ENCODE measurements at regions not wholly inside any gene's neighbourhood (a gene's known extent, or its start where the extent isn't known, plus 50 kb on each side); places are given as distances from the start of the nearest gene placed in this dataset.

DNA sequence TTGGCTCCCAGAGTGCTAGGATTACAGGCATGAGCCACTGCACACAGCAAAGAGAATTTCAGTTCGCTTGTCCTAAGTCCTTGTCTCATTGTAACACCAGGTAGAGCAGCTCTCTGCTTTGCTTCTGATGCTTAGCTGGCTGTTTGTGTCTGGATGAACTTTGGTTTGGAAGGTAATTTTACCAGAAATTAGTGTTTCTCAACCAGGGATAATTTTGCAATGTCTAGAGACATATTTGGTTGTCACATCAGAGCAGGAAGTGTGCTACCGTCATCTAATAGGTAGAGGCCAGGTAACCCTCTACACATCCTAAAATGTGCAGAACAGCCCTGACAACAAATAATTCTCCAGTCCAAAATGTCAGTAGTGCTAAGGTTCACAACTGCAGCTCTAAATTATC lies 108.8 kb downstream of the SNX18 start:
- ChIA-PET CTCF (no interaction called here), POLR2A (no interaction called here)
- H3K27ac ChIP-seq (ENCODE audit: low read depth in 2 of 2, low read length in 1 of 2), result no peak overlapping the region
- no peaks in the 10 kb centered on the region for H4K20me1 ChIP-seq (ENCODE audit: insufficient read depth)
- H3K9me3 ChIP-seq, result no peaks in the 10 kb centered on the region
- 56% methylated on average over 2 of the region's 2 CpGs for WGBS (ENCODE audit: low lambda C conversion rate)
- no peak overlapping the region for H3K4me3 ChIP-seq (ENCODE audit: low read depth in 2 of 2, low read length in 1 of 2)
- no peaks in the 10 kb centered on the region for H3K36me3 ChIP-seq (replicated peaks in 1 of 2; ENCODE audit: control insufficient read depth in 1 of 2, insufficient read depth in 2 of 2, low read length in 1 of 2)
- H3K4me1 ChIP-seq (ENCODE audit: control insufficient read depth in 1 of 2, insufficient read depth in 2 of 2, low read depth in 1 of 2, low read length in 1 of 2), result peaks cover 0 to 2% of the 10 kb centered on the region in 2 experiments; a peak in 1 of 4 replicates
- H3K9ac ChIP-seq, result no peak overlapping the region
- no peaks in the 10 kb centered on the region for H3K79me2 ChIP-seq (ENCODE audit: insufficient read depth)
- no peaks in the 10 kb centered on the region for H3K9me2 ChIP-seq
- H3K4me2 ChIP-seq, result no peak overlapping the region
- no peaks in the 10 kb centered on the region for H3F3A ChIP-seq (replicated peaks; ENCODE audit: insufficient read depth)
- no peak for DNase-seq
- TF ChIP-seq TCF12 (IDR thresholded peaks at IDR 0.05) (no peak), RFX5 (IDR thresholded peaks at IDR 0.05; ENCODE audit: low read length) (no peak), EP300 (IDR thresholded peaks at IDR 0.05; ENCODE audit: borderline replicate concordance in 1 of 2, low read depth in 1 of 2, low read length in 1 of 2) (no peak), ELF1 (IDR thresholded peaks at IDR 0.05) (no peak), MEF2A (IDR thresholded peaks at IDR 0.05; ENCODE audit: borderline replicate concordance, low read depth) (no peak)
- no peak overlapping the region for H2AFZ ChIP-seq (ENCODE audit: low read depth)
- H3K27me3 ChIP-seq (ENCODE audit: insufficient read depth), result no peaks in the 10 kb centered on the region; the same call in 1 of the 2 replicates

DNA sequence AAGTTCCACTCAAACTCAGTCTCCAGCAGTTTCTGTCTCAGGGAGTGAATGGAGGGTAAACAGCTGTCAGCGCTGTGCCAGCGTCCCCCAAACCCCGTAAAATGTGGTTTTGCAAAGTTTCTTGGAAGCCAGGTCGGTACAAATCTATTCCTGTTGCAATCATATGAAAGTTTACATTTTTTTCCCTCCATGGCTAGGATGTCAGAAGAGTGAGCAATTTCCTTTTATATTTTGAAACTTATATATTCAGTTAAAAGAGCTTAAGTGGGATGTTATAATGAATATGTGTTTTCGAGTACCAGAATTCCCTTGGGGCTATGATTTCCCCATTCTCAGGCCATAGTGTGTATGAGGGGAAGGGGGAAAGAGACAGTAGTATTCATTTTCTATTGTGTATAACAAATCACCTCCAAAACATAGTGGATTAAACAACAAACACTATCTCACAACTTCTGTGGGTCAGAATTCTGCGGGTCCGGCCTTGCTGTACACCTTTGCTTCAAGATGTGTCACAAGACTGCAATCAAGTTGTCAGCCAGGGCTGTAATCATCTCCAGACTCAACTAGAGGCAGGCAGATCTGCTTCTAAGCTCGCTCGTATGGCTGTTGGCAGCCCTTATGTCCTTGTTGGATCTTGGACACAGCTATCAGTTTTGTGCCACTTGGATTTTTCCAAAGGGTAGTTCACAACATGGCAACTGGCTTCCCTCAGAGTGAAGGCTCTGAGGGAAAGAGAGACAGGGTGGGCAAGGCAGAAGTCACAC lies 107.4 kb downstream of the SNX18 start:
- no peaks in the 10 kb centered on the region for H4K20me1 ChIP-seq (ENCODE audit: insufficient read depth)
- CTCF ChIA-PET, result no interaction called here
- H3K4me1 ChIP-seq (ENCODE audit: control insufficient read depth in 1 of 2, insufficient read depth in 2 of 2, low read depth in 1 of 2, low read length in 1 of 2), result peaks cover 0 to 2% of the 10 kb centered on the region in 2 experiments; a peak in 1 of 4 replicates
- no peaks in the 10 kb centered on the region for H3K79me2 ChIP-seq (ENCODE audit: insufficient read depth)
- no peak overlapping the region for H2AFZ ChIP-seq (ENCODE audit: low read depth)
- TF ChIP-seq FOXJ3 (CRISPR knock-in tag; IDR thresholded peaks at IDR 0.05) (no peak), TAF1 (IDR thresholded peaks at IDR 0.05; ENCODE audit: borderline replicate concordance, low read depth, low read length) (no peak), NRF1 (IDR thresholded peaks at IDR 0.05; ENCODE audit: low read depth, low read length) (no peak), NFIC (IDR thresholded peaks at IDR 0.05; ENCODE audit: borderline replicate concordance) (no peak), RFX5 (IDR thresholded peaks at IDR 0.05; ENCODE audit: low read length) (no peak), FOSL2 (IDR thresholded peaks at IDR 0.05; ENCODE audit: borderline replicate concordance, low read depth) (no peak), TEAD4 (IDR thresholded peaks at IDR 0.05; ENCODE audit: borderline replicate concordance, insufficient read depth) (no peak), TCF12 (IDR thresholded peaks at IDR 0.05) (no peak), RXRA (IDR thresholded peaks at IDR 0.05; ENCODE audit: borderline replicate concordance, low read depth) (no peak)
- TF ChIP-seq, protein P1, sequence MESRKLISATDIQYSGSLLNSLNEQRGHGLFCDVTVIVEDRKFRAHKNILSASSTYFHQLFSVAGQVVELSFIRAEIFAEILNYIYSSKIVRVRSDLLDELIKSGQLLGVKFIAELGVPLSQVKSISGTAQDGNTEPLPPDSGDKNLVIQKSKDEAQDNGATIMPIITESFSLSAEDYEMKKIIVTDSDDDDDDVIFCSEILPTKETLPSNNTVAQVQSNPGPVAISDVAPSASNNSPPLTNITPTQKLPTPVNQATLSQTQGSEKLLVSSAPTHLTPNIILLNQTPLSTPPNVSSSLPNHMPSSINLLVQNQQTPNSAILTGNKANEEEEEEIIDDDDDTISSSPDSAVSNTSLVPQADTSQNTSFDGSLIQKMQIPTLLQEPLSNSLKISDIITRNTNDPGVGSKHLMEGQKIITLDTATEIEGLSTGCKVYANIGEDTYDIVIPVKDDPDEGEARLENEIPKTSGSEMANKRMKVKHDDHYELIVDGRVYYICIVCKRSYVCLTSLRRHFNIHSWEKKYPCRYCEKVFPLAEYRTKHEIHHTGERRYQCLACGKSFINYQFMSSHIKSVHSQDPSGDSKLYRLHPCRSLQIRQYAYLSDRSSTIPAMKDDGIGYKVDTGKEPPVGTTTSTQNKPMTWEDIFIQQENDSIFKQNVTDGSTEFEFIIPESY (IDR thresholded peaks at IDR 0.05; ENCODE audit: borderline replicate concordance, low read depth), result no peak
- TF ChIP-seq, protein P2, sequence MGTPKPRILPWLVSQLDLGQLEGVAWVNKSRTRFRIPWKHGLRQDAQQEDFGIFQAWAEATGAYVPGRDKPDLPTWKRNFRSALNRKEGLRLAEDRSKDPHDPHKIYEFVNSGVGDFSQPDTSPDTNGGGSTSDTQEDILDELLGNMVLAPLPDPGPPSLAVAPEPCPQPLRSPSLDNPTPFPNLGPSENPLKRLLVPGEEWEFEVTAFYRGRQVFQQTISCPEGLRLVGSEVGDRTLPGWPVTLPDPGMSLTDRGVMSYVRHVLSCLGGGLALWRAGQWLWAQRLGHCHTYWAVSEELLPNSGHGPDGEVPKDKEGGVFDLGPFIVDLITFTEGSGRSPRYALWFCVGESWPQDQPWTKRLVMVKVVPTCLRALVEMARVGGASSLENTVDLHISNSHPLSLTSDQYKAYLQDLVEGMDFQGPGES (IDR thresholded peaks at IDR 0.05; ENCODE audit: low read depth, low read length), result no peak
- TF ChIP-seq, protein P3, sequence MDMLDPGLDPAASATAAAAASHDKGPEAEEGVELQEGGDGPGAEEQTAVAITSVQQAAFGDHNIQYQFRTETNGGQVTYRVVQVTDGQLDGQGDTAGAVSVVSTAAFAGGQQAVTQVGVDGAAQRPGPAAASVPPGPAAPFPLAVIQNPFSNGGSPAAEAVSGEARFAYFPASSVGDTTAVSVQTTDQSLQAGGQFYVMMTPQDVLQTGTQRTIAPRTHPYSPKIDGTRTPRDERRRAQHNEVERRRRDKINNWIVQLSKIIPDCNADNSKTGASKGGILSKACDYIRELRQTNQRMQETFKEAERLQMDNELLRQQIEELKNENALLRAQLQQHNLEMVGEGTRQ (IDR thresholded peaks at IDR 0.05; ENCODE audit: borderline replicate concordance, low read depth, low read length), result no peak
- no peak for DNase-seq
- no peak overlapping the region for H3K4me3 ChIP-seq (ENCODE audit: low read depth in 2 of 2, low read length in 1 of 2)
- peaks cover 4% of the 10 kb centered on the region; the same call in 1 of the 2 replicates for H3K27me3 ChIP-seq (ENCODE audit: insufficient read depth)
- no peak overlapping the region for H3K9ac ChIP-seq
- no peaks in the 10 kb centered on the region for H3K9me2 ChIP-seq
- POLR2A ChIA-PET, result no interaction called here
- H3K9me3 ChIP-seq, result no peaks in the 10 kb centered on the region
- no peaks in the 10 kb centered on the region for H3F3A ChIP-seq (replicated peaks; ENCODE audit: insufficient read depth)
- H3K36me3 ChIP-seq (replicated peaks in 1 of 2; ENCODE audit: control insufficient read depth in 1 of 2, insufficient read depth in 2 of 2, low read length in 1 of 2), result no peaks in the 10 kb centered on the region
- WGBS (ENCODE audit: low lambda C conversion rate), result 64% methylated on average over 9 of the region's 9 CpGs
- no peak overlapping the region for H3K4me2 ChIP-seq
- H3K27ac ChIP-seq (ENCODE audit: low read depth in 2 of 2, low read length in 1 of 2), result no peak overlapping the region

All from SK-N-SH (cell line).